Peyer's patch (tissue), 4 donors: ENCODE measurements at regions not wholly inside any gene's neighbourhood (a gene's known extent, or its start where the extent isn't known, plus 50 kb on each side); places are given as distances from the start of the nearest gene placed in this dataset.

Source experiments
- DNase-seq, 3 donors: peaks; one replicate each; pipeline ENCODE4 v3.0.0-alpha.2; 2017 to 2019
- H3K27ac ChIP-seq, 4 donors: fragments of 200-600 bp; sonication (generic); one replicate each; pipeline ENCODE4 v1.5.1; 2016 to 2019
- H3K27me3 ChIP-seq, 2 donors: fragments of 200-600 bp; sonication (generic); one replicate each; pipeline ENCODE4 v1.5.1; 2019
- H3K36me3 ChIP-seq, 3 donors: fragments of 200-600 bp; sonication (generic); one replicate each; pipeline ENCODE4 v1.5.1; 2016 to 2019
- H3K4me1 ChIP-seq, 4 donors: fragments of 200-600 bp; sonication (generic); one replicate each; pipeline ENCODE4 v1.5.1; 2016 to 2019
- H3K4me3 ChIP-seq, 4 donors: fragments of 200-600 bp; sonication (generic); 1 replicate in 3 of 4; 2 replicates in 1 of 4; pipeline ENCODE4 v1.5.1; 2016 to 2019; ENCODE audit warnings: mild to moderate bottlenecking in 1 of 4
- H3K9me3 ChIP-seq, 4 donors: fragments of 200-600 bp; sonication (generic); one replicate each; pipeline ENCODE4 v1.5.1; 2016 to 2019; ENCODE audit warnings: mild to moderate bottlenecking in 1 of 4
- POLR2A ChIP-seq, 2 donors: fragments of 450-650 bp; IDR thresholded peaks; one replicate each; pipeline ENCODE4 v1.5.1; 2017; ENCODE audit warnings: antibody characterized with exemption in 2 of 2, mild to moderate bottlenecking in 2 of 2, moderate library complexity in 2 of 2
- TF ChIP-seq, protein P1 (sequence below), 6 experiments: fragments of 450-650 bp in 4 of 6; fragments of 200-600 bp in 2 of 6; sonication (generic) in 1 of 6; IDR thresholded peaks; one replicate each; pipeline ENCODE4 v1.5.1; 2017 to 2019; ENCODE audit warnings: antibody characterized with exemption in 6 of 6, mild to moderate bottlenecking in 3 of 6, moderate library complexity in 1 of 6

GRCh38 chr14:82778601-82779000 lies 1244.9 kb upstream of the SEL1L start:
- DNase-seq: no peak
- H3K27me3 ChIP-seq: no peaks in the 10 kb centered on the region
- H3K9me3 ChIP-seq: no peaks in the 10 kb centered on the region
- no peak overlapping the region for H3K27ac ChIP-seq
- H3K36me3 ChIP-seq: no peaks in the 10 kb centered on the region
- no peak overlapping the region for H3K4me3 ChIP-seq
- TF ChIP-seq, protein P1, sequence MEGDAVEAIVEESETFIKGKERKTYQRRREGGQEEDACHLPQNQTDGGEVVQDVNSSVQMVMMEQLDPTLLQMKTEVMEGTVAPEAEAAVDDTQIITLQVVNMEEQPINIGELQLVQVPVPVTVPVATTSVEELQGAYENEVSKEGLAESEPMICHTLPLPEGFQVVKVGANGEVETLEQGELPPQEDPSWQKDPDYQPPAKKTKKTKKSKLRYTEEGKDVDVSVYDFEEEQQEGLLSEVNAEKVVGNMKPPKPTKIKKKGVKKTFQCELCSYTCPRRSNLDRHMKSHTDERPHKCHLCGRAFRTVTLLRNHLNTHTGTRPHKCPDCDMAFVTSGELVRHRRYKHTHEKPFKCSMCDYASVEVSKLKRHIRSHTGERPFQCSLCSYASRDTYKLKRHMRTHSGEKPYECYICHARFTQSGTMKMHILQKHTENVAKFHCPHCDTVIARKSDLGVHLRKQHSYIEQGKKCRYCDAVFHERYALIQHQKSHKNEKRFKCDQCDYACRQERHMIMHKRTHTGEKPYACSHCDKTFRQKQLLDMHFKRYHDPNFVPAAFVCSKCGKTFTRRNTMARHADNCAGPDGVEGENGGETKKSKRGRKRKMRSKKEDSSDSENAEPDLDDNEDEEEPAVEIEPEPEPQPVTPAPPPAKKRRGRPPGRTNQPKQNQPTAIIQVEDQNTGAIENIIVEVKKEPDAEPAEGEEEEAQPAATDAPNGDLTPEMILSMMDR (IDR thresholded peaks at IDR 0.05): no peak
- H3K4me1 ChIP-seq: no peaks in the 10 kb centered on the region

DNA sequence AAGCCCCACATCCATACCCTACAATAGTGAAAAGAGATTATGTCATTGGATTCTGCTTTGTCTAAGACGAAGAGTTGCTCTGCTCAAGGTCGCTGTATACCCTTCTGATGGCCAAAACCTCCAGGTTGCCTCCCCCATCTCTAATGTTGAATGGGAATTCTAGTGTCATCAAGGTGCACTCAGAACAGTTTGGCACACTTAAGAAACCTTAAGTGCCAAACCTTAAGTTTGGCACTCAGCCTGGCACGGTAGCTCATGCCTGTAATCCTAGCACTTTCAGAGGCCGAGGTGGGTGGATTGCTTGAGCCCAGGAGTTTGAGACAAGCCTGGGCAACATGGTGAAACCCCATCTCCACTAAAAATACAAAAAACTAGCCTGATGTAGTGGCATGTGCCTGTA lies 1245.6 kb upstream of the SEL1L start:
- no peak overlapping the region for H3K4me3 ChIP-seq
- no peak for DNase-seq
- H3K4me1 ChIP-seq: no peaks in the 10 kb centered on the region
- no peaks in the 10 kb centered on the region for H3K36me3 ChIP-seq
- H3K9me3 ChIP-seq: no peaks in the 10 kb centered on the region
- H3K27ac ChIP-seq: no peak overlapping the region
- TF ChIP-seq, protein P1 (IDR thresholded peaks at IDR 0.05): no peak
- TF ChIP-seq POLR2A (IDR thresholded peaks at IDR 0.05): no peak
- no peaks in the 10 kb centered on the region for H3K27me3 ChIP-seq

- Histone ChIP-seq H3K4me3 (no peak overlapping the region), H3K4me1 (no peaks in the 10 kb centered on the region), H3K27ac (no peak overlapping the region), H3K9me3 (no peaks in the 10 kb centered on the region), H3K36me3 (no peaks in the 10 kb centered on the region), H3K27me3 (no peaks in the 10 kb centered on the region)
- no peak for DNase-seq
- TF ChIP-seq, protein P1 (IDR thresholded peaks at IDR 0.05): no peak
- TF ChIP-seq POLR2A (IDR thresholded peaks at IDR 0.05): no peak
Observed at GRCh38 chr14:82785756-82786482, 1252.3 kb upstream of the SEL1L start.

DNA sequence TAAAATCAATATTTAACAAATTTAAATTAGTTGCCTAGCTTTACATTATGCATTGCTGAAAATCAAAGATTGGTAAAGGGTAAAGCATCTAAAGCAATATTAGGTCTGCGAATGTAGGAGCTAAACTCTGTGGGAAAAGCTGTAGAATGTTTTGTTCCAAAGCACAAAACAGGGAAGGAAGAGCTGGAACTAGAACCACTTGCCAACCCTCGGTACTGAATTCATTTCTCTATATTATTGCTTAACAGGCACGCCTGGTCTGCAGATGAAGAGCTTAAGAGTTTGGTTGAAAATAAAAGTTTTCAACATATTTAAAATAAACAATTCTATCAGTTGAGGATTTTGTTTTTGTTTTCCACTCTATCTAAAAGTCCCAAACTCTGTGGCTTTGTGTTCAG lies 1252.8 kb upstream of the SEL1L start:
- TF ChIP-seq, protein P1 (IDR thresholded peaks at IDR 0.05): no peak
- TF ChIP-seq POLR2A (IDR thresholded peaks at IDR 0.05): no peak
- Histone ChIP-seq H3K27me3 (no peaks in the 10 kb centered on the region), H3K4me1 (no peaks in the 10 kb centered on the region), H3K27ac (no peak overlapping the region), H3K36me3 (no peaks in the 10 kb centered on the region), H3K4me3 (no peak overlapping the region), H3K9me3 (no peaks in the 10 kb centered on the region)
- DNase-seq: no peak

- H3K9me3 ChIP-seq: no peaks in the 10 kb centered on the region
- H3K36me3 ChIP-seq: no peaks in the 10 kb centered on the region
- DNase-seq: no peak
- TF ChIP-seq, protein P1 (IDR thresholded peaks at IDR 0.05): no peak
- TF ChIP-seq POLR2A (IDR thresholded peaks at IDR 0.05): no peak
- H3K27me3 ChIP-seq: no peaks in the 10 kb centered on the region
- H3K4me1 ChIP-seq: no peaks in the 10 kb centered on the region
- H3K27ac ChIP-seq: no peak overlapping the region
- no peak overlapping the region for H3K4me3 ChIP-seq
Observed at GRCh38 chr14:82796086-82796485, 1262.4 kb upstream of the SEL1L start.

DNA sequence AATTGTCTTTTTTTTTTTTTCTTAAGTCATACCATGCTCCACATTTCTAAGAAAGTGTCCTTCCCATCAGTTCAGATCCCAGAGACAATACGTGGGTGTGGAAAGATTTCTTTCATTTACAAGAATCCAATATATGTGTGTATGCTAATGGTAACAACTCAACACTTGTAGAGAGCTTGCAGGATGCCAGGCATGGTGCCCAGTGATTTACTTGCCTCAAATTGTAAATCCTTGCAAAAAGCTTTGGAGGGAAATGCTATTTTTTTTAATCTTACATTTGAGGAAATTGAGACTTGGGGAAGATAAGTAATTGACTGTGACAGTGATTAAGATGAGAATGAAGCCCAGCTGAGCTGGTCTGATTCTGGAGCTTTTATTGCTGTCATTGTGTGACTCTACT lies 1264.6 kb upstream of the SEL1L start:
- H3K36me3 ChIP-seq: no peaks in the 10 kb centered on the region
- no peaks in the 10 kb centered on the region for H3K27me3 ChIP-seq
- no peak for TF ChIP-seq POLR2A (IDR thresholded peaks at IDR 0.05)
- TF ChIP-seq, protein P1 (IDR thresholded peaks at IDR 0.05): no peak
- H3K4me3 ChIP-seq: no peak overlapping the region
- H3K27ac ChIP-seq: no peak overlapping the region
- no peak for DNase-seq
- no peaks in the 10 kb centered on the region for H3K9me3 ChIP-seq
- no peaks in the 10 kb centered on the region for H3K4me1 ChIP-seq
